ENCODE measurements at regions not wholly inside any gene's neighbourhood (a gene's known extent, or its start where the extent isn't known, plus 50 kb on each side); places are given as distances from the start of the nearest gene placed in this dataset.

GRCh38 chr6:82025271-82025670 is 222.3 kb downstream of the IBTK start:
- TF ChIP-seq CTCF (IDR thresholded peaks at IDR 0.05) (no peak), POLR2A (IDR thresholded peaks at IDR 0.05; ENCODE audit: low read depth) (no peak), POLR2AphosphoS5 (IDR thresholded peaks at IDR 0.05) (no peak)
